DND-41 (cell line): ENCODE measurements at regions not wholly inside any gene's neighbourhood (a gene's known extent, or its start where the extent isn't known, plus 50 kb on each side); places are given as distances from the start of the nearest gene placed in this dataset.

Experiments used
- ATAC-seq: fragments of 200-7000 bp; cut with Tn5 transposase; 3 replicates; pipeline ENCODE4 v1.9.1; 2021; ENCODE audit warnings: low read depth; ENCODE audit not compliant: insufficient read depth
- DNase-seq: peaks from one replicate; pipeline ENCODE4 v3.0.0-alpha.2; 2020
- H2AFZ ChIP-seq: 2 replicates; pipeline ENCODE4 v1.6.0; 2012; ENCODE audit warnings: low read depth, low read length
- H3K27ac ChIP-seq: 2 replicates; pipeline ENCODE4 v1.5.1; 2012; ENCODE audit warnings: low read length, inconsistent platforms
- H3K27me3 ChIP-seq: fragments of 200-600 bp; sonication (generic); 2 replicates; pipeline ENCODE4 v1.6.0; 2012; ENCODE audit warnings: low read length, mild to moderate bottlenecking, inconsistent platforms; ENCODE audit not compliant: insufficient read depth, poor library complexity
- H3K36me3 ChIP-seq: 2 replicates; pipeline ENCODE4 v1.5.1; 2012; ENCODE audit warnings: low read length, inconsistent platforms; ENCODE audit not compliant: insufficient read depth
- H3K4me1 ChIP-seq: 2 replicates; pipeline ENCODE4 v1.5.1; 2012; ENCODE audit warnings: mild to moderate bottlenecking, low read length; ENCODE audit not compliant: insufficient read depth
- H3K4me2 ChIP-seq: 2 replicates; pipeline ENCODE4 v1.6.0; 2012; ENCODE audit warnings: mild to moderate bottlenecking, moderate library complexity, low read length, inconsistent platforms; ENCODE audit not compliant: insufficient read depth
- H3K4me3 ChIP-seq, 2 experiments: fragments of 200-600 bp in 1 of 2; shearing (Covaris generic) in 1 of 2; 2 replicates each; pipeline ENCODE4 v1.5.1; 2012 to 2016; ENCODE audit warnings: inconsistent platforms in 2 of 2, low read length in 2 of 2, mild to moderate bottlenecking in 2 of 2, low read depth in 1 of 2, moderate library complexity in 1 of 2
- H3K79me2 ChIP-seq: 2 replicates; pipeline ENCODE4 v1.6.0; 2012; ENCODE audit warnings: low read length, inconsistent platforms; ENCODE audit not compliant: insufficient read depth
- H3K9ac ChIP-seq: 2 replicates; pipeline ENCODE4 v1.6.0; 2012; ENCODE audit warnings: low read depth, mild to moderate bottlenecking, inconsistent platforms, low read length, moderate library complexity
- H3K9me3 ChIP-seq: 2 replicates; pipeline ENCODE4 v1.5.1; 2012; ENCODE audit warnings: low read length, moderate library complexity, mild to moderate bottlenecking, inconsistent platforms; ENCODE audit not compliant: insufficient read depth, severe bottlenecking
- H4K20me1 ChIP-seq: 2 replicates; pipeline ENCODE4 v1.6.0; 2012; ENCODE audit warnings: low read length; ENCODE audit not compliant: insufficient read depth
- CTCF ChIP-seq: IDR thresholded peaks from 2 replicates; pipeline ENCODE4 v1.5.1; 2012; ENCODE audit warnings: borderline replicate concordance, low read length, moderate library complexity, mild to moderate bottlenecking; ENCODE audit not compliant: poor library complexity, severe bottlenecking; ENCODE audit errors: extremely low read depth
- EZH2 ChIP-seq: IDR thresholded peaks from 3 replicates; pipeline ENCODE4 v1.6.1; 2012; ENCODE audit warnings: borderline replicate concordance, low read depth, mild to moderate bottlenecking, moderate library complexity, low read length, inconsistent platforms; ENCODE audit not compliant: severe bottlenecking

DNA sequence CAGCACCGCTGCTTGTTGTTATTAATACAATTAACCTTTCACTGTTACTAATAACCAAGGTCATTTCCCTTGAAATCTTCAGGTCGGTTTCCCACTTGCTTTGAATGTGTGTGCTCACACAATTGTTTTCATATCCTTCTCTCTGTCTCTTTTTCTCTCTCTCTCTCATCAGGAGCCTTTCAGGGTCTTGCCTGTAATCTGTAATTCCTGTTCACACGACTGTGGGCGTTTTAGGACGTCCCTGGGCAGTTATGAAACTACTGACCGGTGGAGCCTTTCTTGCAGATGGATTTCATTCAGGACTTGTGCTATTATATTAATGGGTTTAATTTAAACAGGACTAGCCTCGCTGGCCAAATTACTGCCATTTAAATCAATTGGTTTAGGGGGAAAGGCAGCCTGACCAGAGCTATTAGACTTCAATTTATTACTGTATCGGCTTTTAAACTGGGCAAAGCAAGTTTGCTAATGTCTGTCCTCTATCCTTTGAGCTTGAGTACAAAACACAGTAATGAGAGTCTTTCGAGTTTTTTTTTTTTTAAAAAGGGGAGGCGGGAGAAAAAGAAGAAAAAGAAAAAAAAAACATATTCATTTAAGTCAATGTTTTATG is 316.0 kb upstream of the TLE4 start:
- no peak for DNase-seq
- H3K4me2 ChIP-seq: no peak overlapping the region
- H3K79me2 ChIP-seq: no peaks in the 10 kb centered on the region
- H3K36me3 ChIP-seq: no peaks in the 10 kb centered on the region
- H3K27me3 ChIP-seq: no peaks in the 10 kb centered on the region
- no peaks in the 10 kb centered on the region for H4K20me1 ChIP-seq
- no peak for ATAC-seq
- H3K27ac ChIP-seq: no peak overlapping the region
- H3K4me1 ChIP-seq: no peaks in the 10 kb centered on the region
- TF ChIP-seq CTCF (no peak), EZH2 (no peak)
- no peaks in the 10 kb centered on the region for H3K9me3 ChIP-seq
- no peak overlapping the region for H3K4me3 ChIP-seq
- H2AFZ ChIP-seq: no peak overlapping the region
- H3K9ac ChIP-seq: no peak overlapping the region

DNA sequence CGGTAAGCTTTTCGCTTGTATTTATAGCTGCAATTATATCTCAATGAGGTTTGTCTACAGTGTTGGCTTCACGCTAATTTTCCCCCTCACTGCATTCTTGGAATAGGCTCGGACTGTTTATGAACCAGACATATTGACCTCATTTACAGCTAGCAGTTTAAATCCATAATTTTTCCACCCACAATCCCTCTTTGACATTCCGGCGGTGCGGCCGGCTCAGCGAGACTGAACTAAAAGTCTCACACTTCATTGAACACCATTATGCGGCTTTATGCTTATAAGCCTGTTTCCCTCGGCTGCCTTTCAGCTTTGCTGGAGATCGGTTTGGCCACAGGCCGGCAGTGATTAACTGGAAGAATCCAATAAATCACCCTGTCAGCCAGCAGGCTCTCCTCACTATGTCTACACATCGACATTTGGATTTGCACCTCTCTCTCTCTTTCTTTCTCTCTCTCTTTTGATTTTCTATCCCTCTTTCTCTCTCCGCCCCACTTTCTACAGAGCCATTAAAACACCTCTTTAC is 315.0 kb upstream of the TLE4 start:
- H3K27ac ChIP-seq: no peak overlapping the region
- H3K4me1 ChIP-seq: no peaks in the 10 kb centered on the region
- ATAC-seq: no peak
- TF ChIP-seq CTCF (no peak), EZH2 (no peak)
- no peaks in the 10 kb centered on the region for H3K79me2 ChIP-seq
- H3K36me3 ChIP-seq: no peaks in the 10 kb centered on the region
- H3K4me3 ChIP-seq: no peak overlapping the region
- no peak overlapping the region for H3K4me2 ChIP-seq
- no peaks in the 10 kb centered on the region for H3K9me3 ChIP-seq
- H3K9ac ChIP-seq: no peak overlapping the region
- H2AFZ ChIP-seq: no peak overlapping the region
- H4K20me1 ChIP-seq: no peaks in the 10 kb centered on the region
- H3K27me3 ChIP-seq: no peaks in the 10 kb centered on the region
- no peak for DNase-seq

- Histone ChIP-seq H3K4me1 (no peaks in the 10 kb centered on the region), H3K36me3 (no peaks in the 10 kb centered on the region), H4K20me1 (no peaks in the 10 kb centered on the region), H3K79me2 (no peaks in the 10 kb centered on the region), H3K9me3 (no peaks in the 10 kb centered on the region), H3K27me3 (no peaks in the 10 kb centered on the region), H2AFZ (no peak overlapping the region), H3K9ac (no peak overlapping the region), H3K27ac (no peak overlapping the region), H3K4me2 (no peak overlapping the region), H3K4me3 (no peak overlapping the region)
- no peak for DNase-seq
- no peak for ATAC-seq
- TF ChIP-seq EZH2 (no peak), CTCF (no peak)
Observed at GRCh38 chr9:79257228-79257781, 314.5 kb upstream of the TLE4 start.
